GM06990 (cell line): ENCODE measurements at regions not wholly inside any gene's neighbourhood (a gene's known extent, or its start where the extent isn't known, plus 50 kb on each side); places are given as distances from the start of the nearest gene placed in this dataset.

ENCODE experiments used
- DNase-seq: peaks from one replicate; pipeline ENCODE4 v3.0.0-alpha.2; 2011; ENCODE audit not compliant: insufficient read length; ENCODE audit errors: extremely low read depth
- H3K27me3 ChIP-seq: replicated peaks from 2 replicates; pipeline ENCODE4 v1.6.0; 2011; ENCODE audit warnings: low read length; ENCODE audit not compliant: control insufficient read depth, insufficient read depth
- H3K36me3 ChIP-seq: 2 replicates; pipeline ENCODE4 v1.5.1; 2011; ENCODE audit warnings: low read length; ENCODE audit not compliant: control insufficient read depth, insufficient read depth
- H3K4me3 ChIP-seq: replicated peaks from 2 replicates; pipeline ENCODE4 v1.5.1; 2011; ENCODE audit warnings: low read depth, mild to moderate bottlenecking, control low read depth, low read length
- TF ChIP-seq, protein P1 (sequence below): IDR thresholded peaks from 2 replicates; pipeline ENCODE4 v1.5.1; 2011; ENCODE audit warnings: low read length, control low read depth, mild to moderate bottlenecking, inconsistent platforms; ENCODE audit not compliant: insufficient read depth, poor library complexity, severe bottlenecking

DNA sequence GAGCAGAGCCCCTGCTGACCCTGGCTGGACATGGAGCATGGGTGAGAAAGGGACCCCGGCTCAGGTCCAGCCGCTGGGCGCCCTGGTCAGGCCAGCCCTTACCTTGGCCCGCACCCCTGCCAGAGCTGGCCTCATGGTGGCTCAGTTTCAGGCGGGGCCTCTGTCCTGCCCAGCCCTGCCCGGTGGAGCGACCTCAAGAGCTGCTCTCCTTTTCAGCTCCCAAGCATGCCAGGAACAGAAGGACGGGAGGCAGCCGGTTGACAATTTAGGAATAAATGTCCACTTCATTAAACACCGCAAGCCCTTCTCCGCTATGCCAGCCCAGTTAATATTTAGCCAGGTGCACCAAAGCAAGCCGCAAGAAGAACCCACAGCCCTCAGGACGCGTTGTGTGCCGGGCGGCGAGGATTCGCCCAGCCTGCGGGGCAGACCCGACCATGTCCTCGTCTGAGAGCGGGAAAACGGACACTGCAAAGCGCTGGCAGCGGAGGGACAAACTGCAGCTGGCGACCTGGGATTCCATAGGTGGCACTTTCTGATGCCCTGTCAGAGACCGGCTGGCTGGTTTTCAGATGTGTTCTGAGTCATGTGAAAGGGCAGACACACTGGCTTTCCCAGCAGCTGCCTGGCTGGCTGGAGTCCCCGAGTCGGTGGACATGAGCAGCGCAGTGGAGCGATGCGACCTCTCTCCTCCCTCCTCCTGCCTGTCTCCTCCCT is 221.9 kb downstream of the TTLL2 start:
- TF ChIP-seq, protein P1, sequence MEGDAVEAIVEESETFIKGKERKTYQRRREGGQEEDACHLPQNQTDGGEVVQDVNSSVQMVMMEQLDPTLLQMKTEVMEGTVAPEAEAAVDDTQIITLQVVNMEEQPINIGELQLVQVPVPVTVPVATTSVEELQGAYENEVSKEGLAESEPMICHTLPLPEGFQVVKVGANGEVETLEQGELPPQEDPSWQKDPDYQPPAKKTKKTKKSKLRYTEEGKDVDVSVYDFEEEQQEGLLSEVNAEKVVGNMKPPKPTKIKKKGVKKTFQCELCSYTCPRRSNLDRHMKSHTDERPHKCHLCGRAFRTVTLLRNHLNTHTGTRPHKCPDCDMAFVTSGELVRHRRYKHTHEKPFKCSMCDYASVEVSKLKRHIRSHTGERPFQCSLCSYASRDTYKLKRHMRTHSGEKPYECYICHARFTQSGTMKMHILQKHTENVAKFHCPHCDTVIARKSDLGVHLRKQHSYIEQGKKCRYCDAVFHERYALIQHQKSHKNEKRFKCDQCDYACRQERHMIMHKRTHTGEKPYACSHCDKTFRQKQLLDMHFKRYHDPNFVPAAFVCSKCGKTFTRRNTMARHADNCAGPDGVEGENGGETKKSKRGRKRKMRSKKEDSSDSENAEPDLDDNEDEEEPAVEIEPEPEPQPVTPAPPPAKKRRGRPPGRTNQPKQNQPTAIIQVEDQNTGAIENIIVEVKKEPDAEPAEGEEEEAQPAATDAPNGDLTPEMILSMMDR: no peak
- Histone ChIP-seq H3K36me3 (no peaks in the 10 kb centered on the region), H3K4me3 (no peak overlapping the region), H3K27me3 (no peaks in the 10 kb centered on the region)
- DNase-seq: no peak

DNA sequence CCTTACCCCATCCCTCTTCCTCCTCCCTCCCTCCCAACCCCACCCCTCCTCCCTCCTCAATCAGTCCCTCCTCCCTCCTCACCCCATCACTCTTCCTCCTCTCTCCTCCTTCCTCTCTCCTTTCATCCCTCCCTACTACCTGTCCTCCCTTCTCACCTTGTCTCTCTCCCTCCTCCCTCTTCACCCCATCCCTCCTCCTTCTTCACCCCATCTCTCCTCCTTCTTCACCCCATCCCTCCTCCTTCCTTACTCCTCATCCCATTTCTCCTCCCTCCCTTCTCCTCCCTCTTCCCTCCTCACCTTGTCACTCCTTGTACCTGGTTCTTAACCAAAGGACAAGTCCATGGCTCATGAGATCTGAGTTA is 222.4 kb downstream of the TTLL2 start:
- Histone ChIP-seq H3K27me3 (no peaks in the 10 kb centered on the region), H3K36me3 (no peaks in the 10 kb centered on the region), H3K4me3 (no peak overlapping the region)
- TF ChIP-seq, protein P1: no peak
- no peak for DNase-seq

DNA sequence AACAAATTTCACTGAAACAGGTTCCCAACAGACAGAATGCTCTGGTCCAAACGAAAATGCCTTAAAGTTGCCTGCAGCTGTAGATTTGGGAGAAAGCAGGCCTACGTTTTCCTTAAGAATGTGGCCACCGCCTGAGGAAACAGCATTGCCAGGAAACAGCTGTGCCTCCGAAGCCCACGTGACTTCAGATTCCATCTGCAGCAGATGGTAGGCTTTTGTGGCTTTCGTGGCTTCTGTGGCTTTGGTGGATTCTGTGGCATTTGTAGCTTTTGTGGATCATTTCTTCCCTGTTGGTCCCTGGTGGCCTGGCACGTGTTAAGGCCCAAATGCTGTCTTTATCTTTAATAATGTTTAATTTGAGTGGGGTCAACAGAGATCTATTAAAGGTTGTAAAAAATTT is 222.9 kb downstream of the TTLL2 start:
- H3K27me3 ChIP-seq: no peaks in the 10 kb centered on the region

DNA sequence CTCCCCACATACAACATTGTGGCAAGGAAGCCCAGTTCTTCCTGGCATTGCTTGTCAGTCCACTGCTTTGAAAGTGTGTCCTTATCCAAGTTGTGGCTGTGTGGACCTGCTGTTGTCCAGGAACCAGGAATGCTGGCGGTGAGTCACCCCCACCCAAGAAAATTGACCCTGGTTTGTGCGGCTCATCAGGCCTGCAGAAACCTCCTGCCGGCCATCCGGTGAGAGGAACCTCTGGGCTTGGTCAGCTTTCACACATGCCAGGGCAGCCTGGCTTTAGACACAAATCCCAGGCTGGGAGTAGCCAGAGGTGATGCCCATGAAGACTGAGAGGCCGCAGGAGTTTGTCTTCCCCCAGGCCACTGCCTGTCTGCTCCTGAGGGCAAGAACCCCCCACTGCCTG is 223.6 kb downstream of the TTLL2 start:
- Histone ChIP-seq H3K4me3 (no peak overlapping the region), H3K36me3 (no peaks in the 10 kb centered on the region), H3K27me3 (no peaks in the 10 kb centered on the region)
- no peak for DNase-seq
- TF ChIP-seq, protein P1: no peak

More for the DNA sequence above, 222.9 kb downstream of the TTLL2 start:
- TF ChIP-seq, protein P1: no peak
- H3K4me3 ChIP-seq: no peak overlapping the region
- DNase-seq: no peak
- no peaks in the 10 kb centered on the region for H3K36me3 ChIP-seq

DNA sequence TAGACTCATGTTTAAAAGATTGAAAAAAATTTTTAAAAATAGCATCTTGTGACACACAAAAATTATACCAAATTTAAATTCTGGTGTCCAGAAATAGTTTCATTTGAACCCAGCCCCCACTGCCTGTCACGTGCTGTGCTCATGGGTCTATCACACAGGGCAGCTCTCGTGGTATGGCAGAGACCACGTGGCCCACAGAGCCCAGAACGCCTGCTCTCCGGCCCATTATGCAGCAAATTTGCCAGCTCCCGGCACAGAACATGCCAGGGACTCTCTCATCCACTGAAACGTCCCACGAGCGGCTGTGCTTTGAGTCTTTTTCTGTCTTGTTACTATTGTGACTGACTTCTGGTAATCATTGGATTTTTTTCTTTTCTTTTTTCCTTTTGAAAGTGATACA is 224.3 kb downstream of the TTLL2 start:
- Histone ChIP-seq H3K36me3 (no peaks in the 10 kb centered on the region), H3K27me3 (no peaks in the 10 kb centered on the region), H3K4me3 (no peak overlapping the region)
- DNase-seq: no peak
- TF ChIP-seq, protein P1: no peak
